ENCODE measurements at regions not wholly inside any gene's neighbourhood (a gene's known extent, or its start where the extent isn't known, plus 50 kb on each side); places are given as distances from the start of the nearest gene placed in this dataset.

DNA sequence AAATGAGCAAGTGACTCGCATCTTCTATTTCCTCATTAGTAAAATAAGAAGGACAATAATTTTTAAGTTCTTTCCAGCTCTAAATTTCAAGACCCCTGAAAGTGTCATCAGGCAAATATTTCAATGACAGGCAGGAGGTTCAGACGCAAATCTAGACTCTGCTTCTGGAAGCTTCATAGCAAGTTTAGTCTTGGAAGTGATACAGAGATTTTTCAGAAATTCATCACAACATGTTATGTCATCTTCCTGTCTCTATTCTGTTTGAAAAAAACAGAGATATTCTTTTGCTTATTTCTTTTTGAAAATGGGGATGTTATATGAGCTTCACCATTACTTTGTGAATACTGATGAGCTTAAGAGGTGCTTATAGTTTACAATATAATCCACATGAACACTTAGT, 74.0 kb downstream of the C3orf85 start:
- DNase-seq (ENCODE audit: low read depth), result no peak

DNA sequence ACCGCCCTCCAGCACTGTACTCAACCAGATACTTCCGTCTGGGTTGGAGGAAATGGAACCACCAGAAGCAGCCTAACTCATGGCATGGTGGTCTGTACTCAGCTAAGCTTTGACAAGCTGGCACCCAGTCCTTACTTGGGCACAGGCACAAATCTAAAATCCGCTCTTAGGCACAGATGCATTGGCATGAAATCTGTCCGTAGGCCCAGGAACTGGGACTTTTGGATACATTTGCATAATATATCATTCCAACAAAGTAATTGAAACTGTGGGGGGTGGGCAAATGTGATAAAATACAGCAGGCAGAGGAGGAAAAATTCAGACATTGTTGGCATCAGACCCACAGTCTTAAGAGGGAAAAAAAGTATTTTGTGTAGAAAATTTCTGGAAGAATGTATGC, 75.4 kb downstream of the C3orf85 start:
- no peak for DNase-seq (ENCODE audit: low read depth)

GRCh38 chr3:109213321-109213720, 76.8 kb downstream of the C3orf85 start:
- no peak for DNase-seq (ENCODE audit: low read depth)

DNA sequence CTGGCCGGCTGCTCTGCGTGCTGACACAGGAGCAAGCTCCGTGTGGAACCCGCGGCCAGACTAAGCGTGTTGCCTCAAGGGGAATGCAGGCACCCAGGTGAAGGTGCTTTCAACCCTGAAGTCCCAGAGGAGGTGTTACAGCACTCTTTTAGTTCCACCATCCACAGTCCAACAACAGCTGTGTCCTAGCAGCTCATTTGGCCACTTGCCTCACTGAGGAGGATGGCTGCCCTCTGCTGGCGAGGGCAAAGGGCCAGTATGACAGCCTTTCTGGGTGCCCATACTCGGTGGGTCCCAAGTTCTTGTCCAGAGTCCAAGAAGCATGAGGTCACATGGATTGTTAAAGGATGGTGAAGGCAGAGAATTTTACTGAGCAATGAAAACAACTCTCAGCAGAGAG, 87.8 kb downstream of the C3orf85 start:
- peak; percentile 2 for DNase-seq (ENCODE audit: low read depth)

GRCh38 chr3:109225516-109225915, 89.0 kb downstream of the C3orf85 start:
- no peak for DNase-seq (ENCODE audit: low read depth)

DNA sequence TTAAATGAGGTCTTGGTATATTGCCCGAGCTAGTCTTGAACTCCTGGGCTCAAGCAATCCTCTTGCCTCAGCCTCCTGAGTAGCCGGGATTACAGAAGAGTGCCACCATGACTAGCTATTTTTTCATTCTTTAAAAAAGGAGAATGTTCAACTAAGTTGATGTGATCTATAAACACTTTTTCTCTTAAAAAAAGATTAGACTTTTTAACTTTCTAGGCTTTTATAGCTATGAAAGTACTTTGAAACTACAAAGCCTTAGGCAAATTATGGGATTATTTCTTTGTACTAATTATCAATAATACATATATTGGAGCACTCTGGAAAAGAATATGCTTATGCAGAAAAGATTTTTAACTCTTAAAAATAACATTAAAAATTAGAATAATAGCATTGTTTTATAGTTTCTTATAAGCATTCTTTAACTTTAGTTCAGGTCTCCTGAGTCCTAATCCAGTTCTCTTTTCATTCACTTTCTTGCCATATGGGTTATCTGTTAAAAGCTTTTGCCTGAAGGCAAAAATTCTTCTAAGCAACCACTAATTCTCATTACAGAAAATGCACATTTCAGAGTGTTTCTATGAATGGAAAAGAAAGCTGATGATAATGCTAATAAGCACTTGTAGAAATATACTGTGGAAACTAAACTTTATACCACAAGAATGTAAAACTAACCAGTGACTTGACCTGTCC, 87.8 kb downstream of the DPPA2 start:
- no peak for DNase-seq (ENCODE audit: low read depth)

GRCh38 chr3:109229174-109229847, 87.0 kb downstream of the DPPA2 start:
- no peak for DNase-seq (ENCODE audit: low read depth)

DNA sequence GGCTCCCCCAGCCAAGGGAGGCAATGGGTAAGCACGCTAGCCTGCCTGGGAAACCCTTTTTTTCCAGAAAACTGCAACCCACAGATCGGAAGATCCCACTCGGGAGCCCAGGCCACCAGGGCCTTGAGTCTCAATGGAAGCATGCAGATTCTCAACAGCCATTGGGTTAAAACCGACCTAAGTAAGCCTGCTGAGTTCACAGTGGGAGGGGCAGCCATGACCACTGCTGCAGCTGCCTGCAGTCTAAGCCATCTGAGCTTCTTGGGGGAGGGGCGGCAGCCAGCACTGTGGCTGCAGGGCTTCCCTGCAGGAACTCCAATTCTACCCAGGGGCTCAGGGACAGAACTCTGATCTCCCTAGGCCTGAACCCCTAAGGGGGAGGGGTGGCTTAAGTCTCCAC, 82.0 kb downstream of the DPPA2 start:
- no peak for DNase-seq (ENCODE audit: low read depth)

GRCh38 chr3:109241459-109242186, 74.7 kb downstream of the DPPA2 start:
- DNase-seq (ENCODE audit: low read depth), result no peak

- no peak for DNase-seq (ENCODE audit: low read depth)
Observed at GRCh38 chr3:109242187-109242523, 74.2 kb downstream of the DPPA2 start.
